ENCODE measurements at regions not wholly inside any gene's neighbourhood (a gene's known extent, or its start where the extent isn't known, plus 50 kb on each side); places are given as distances from the start of the nearest gene placed in this dataset.
"Not testable (repeated sequence)": the region's sequence is repeated elsewhere in the genome, so short reads cannot be mapped to it uniquely, and the experiment has no call there.

- ATAC-seq (no peak), DNase-seq (no peak)
- Mint-ChIP-seq H3K27me3 (no peaks in the 10 kb centered on the region), H3K27ac (no peak overlapping the region), H3K4me3 (peak overlapping the region; percentile 100), H3K4me1 (peaks cover 55% of the 10 kb centered on the region), H3K9me3 (no peaks in the 10 kb centered on the region)
Observed at GRCh38 chr5:42989190-42989589, 50.9 kb downstream of the ANXA2R start.

DNA sequence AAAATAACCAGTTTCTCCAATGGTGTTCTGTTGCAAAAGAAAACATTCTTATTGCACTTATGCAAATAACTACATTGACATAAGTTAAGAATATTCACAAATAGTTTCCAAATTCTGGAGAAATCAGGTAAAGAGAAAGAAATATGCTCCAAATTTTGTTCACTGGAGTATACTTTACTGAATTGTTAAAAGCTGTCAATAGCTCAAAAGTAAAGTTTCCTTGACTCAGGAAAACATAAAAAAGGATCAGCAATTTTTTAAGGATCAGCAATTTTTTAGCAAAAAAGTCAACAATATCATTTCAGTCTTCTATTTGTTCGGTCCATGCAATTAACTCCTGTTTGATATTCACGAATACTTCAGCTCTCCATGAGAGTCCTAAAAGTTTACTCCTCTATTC, 51.6 kb downstream of the ANXA2R start:
- no peak overlapping the region for H3K27ac Mint-ChIP-seq
- ATAC-seq (no peak), DNase-seq (no peak)
- peaks cover 55% of the 10 kb centered on the region for H3K4me1 Mint-ChIP-seq
- peak overlapping the region; percentile 100 for H3K4me3 Mint-ChIP-seq
- no peaks in the 10 kb centered on the region for H3K27me3 Mint-ChIP-seq
- no peaks in the 10 kb centered on the region for H3K9me3 Mint-ChIP-seq

- no peak for DNase-seq
- peaks cover 58% of the 10 kb centered on the region for H3K4me1 Mint-ChIP-seq
Observed at GRCh38 chr5:42985129-42986037, 54.7 kb downstream of the ANXA2R start.

GRCh38 chr5:42984307-42984706, 55.8 kb downstream of the ANXA2R start:
- ATAC-seq, result no peak
- H3K27ac Mint-ChIP-seq, result no peak overlapping the region
- no peaks in the 10 kb centered on the region for H3K27me3 Mint-ChIP-seq
- peaks cover 47% of the 10 kb centered on the region for H3K4me1 Mint-ChIP-seq
- no peak overlapping the region for H3K4me3 Mint-ChIP-seq
- H3K9me3 Mint-ChIP-seq, result no peaks in the 10 kb centered on the region
- no peak for DNase-seq

More at GRCh38 chr5:42985129-42986037, 54.7 kb downstream of the ANXA2R start:
- H3K27ac Mint-ChIP-seq, result peak overlapping the region in 1 of 2 donors; percentile 1
- no peak for ATAC-seq
- H3K9me3 Mint-ChIP-seq, result no peaks in the 10 kb centered on the region
- no peaks in the 10 kb centered on the region for H3K27me3 Mint-ChIP-seq
- no peak overlapping the region for H3K4me3 Mint-ChIP-seq

DNA sequence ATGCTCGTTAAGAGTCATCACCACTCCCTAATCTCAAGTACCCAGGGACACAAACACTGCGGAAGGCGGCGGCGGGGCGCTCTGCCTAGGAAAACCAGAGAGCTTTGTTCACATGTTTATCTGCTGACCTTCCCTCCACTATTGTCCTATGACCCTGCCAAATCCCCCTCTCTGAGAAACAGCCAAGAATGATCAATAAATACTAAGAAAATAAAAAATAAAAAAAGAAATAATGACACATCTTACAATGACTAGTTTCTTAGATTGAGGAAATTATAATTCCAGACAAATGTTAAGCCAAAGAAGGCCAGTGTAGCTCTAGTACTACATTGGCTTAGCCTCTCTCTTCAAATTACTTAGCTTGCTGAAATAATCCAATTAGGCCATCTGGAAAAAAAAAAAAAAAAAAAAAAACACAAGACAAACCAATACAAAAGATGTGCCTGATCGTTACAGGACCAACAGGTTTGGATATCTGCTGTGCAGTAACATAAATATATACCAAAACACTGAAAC, 58.0 kb downstream of the ANXA2R start:
- H3K4me1 Mint-ChIP-seq, result peaks cover 28% of the 10 kb centered on the region
- DNase-seq (no peak), ATAC-seq (no peak)
- no peak overlapping the region for H3K4me3 Mint-ChIP-seq
- no peaks in the 10 kb centered on the region for H3K9me3 Mint-ChIP-seq
- no peak overlapping the region for H3K27ac Mint-ChIP-seq
- H3K27me3 Mint-ChIP-seq, result no peaks in the 10 kb centered on the region

GRCh38 chr5:42981417-42982106, 58.6 kb downstream of the ANXA2R start:
- H3K27ac Mint-ChIP-seq, H3K27me3 Mint-ChIP-seq, H3K4me3 Mint-ChIP-seq, DNase-seq, H3K9me3 Mint-ChIP-seq, ATAC-seq: not testable (repeated sequence)
- peaks cover 22% of the 10 kb centered on the region for H3K4me1 Mint-ChIP-seq

- not testable (repeated sequence) for DNase-seq, H3K9me3 Mint-ChIP-seq, ATAC-seq, H3K27ac Mint-ChIP-seq, H3K4me3 Mint-ChIP-seq, H3K27me3 Mint-ChIP-seq
- peaks cover 17% of the 10 kb centered on the region for H3K4me1 Mint-ChIP-seq
Observed at GRCh38 chr5:42981015-42981414, 59.1 kb downstream of the ANXA2R start.

DNA sequence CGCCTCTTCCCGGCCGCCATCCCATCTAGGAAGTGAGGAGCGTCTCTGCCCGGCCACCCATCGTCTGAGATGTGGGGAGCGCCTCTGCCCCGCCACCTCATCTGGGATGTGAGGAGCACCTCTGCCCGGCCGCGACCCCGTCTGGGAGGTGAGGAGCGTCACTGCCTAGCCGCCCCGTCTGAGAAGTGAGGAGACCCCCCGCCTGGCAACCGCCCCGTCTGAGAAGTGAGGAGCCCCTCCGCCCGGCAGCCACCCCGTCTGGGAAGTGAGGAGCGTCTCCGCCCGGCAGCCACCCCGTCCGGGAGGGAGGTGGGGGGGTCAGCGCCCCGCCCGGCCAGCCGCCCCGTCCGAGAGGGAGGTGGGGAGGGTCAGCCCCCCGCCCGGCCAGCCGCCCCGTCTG, 59.7 kb downstream of the ANXA2R start:
- H3K27me3 Mint-ChIP-seq, H3K4me3 Mint-ChIP-seq, H3K9me3 Mint-ChIP-seq, ATAC-seq, H3K27ac Mint-ChIP-seq, DNase-seq: not testable (repeated sequence)
- H3K4me1 Mint-ChIP-seq, result peaks cover 10% of the 10 kb centered on the region

DNA sequence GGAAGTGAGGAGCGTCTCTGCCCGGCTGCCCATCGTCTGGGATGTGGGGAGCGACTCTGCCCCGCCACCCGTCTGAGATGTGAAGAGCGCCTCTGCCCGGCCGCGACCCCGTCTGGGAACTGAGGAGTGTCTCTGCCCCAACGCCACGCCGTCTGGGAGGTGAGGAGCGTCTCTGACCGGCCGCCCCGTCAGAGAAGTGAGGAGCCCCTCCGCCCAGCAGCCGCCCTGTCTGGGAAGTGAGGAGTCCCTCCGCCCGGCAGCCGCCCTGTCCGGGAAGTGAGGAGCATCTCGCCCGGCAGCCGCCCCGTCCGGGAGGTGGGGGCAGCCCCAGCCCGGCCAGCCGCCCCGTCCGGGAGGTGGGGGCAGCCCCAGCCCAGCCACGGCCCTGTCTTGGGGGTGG, 60.9 kb downstream of the ANXA2R start:
- not testable (repeated sequence) for H3K27ac Mint-ChIP-seq, DNase-seq, H3K9me3 Mint-ChIP-seq, H3K4me3 Mint-ChIP-seq, H3K27me3 Mint-ChIP-seq
- peaks cover 12% of the 10 kb centered on the region for H3K4me1 Mint-ChIP-seq
- peak; percentile 63 for ATAC-seq

GRCh38 chr5:42974536-42974935, 65.6 kb downstream of the ANXA2R start:
- Mint-ChIP-seq H3K27me3 (no peaks in the 10 kb centered on the region), H3K9me3 (no peaks in the 10 kb centered on the region), H3K4me1 (peaks cover 6% of the 10 kb centered on the region), H3K4me3 (no peak overlapping the region), H3K27ac (no peak overlapping the region)
- DNase-seq, result no peak
- ATAC-seq, result no peak

- peaks cover 13% of the 10 kb centered on the region for H3K4me1 Mint-ChIP-seq
- no peaks in the 10 kb centered on the region for H3K27me3 Mint-ChIP-seq
- H3K9me3 Mint-ChIP-seq, result no peaks in the 10 kb centered on the region
- DNase-seq (no peak), ATAC-seq (no peak)
- H3K27ac Mint-ChIP-seq, result no peak overlapping the region
- no peak overlapping the region for H3K4me3 Mint-ChIP-seq
Observed at GRCh38 chr5:42970636-42971559, 69.2 kb downstream of the ANXA2R start.

DNA sequence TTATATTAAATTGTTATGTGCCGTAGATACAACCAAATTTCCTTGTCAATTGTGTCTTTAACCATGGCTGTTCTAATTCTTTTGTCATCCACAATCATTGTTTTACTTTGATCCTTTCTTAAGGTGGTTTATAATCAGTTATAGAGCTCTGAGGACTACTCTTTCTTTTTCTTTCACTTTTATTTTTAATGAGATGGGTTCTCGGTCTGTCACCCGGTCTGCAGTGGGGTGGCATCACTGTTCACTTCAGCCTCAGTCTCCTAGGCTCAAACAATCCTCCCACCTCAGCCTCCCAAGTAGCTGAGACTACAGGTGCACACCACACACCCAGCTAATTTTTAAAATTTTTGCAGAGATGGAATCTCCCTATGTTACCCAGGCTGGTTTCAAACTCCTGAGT, 74.2 kb downstream of the ANXA2R start:
- no peak for ATAC-seq
- H3K27ac Mint-ChIP-seq, result peak overlapping the region; percentile 61 to 75
- H3K9me3 Mint-ChIP-seq, result no peaks in the 10 kb centered on the region
- H3K27me3 Mint-ChIP-seq, result no peaks in the 10 kb centered on the region
- no peak for DNase-seq
- H3K4me3 Mint-ChIP-seq, result peak overlapping the region in 1 of 2 donors; percentile 49
- peaks cover 16% of the 10 kb centered on the region for H3K4me1 Mint-ChIP-seq

- DNase-seq (no peak), ATAC-seq (no peak)
- no peak overlapping the region for H3K27ac Mint-ChIP-seq
- H3K9me3 Mint-ChIP-seq, result no peaks in the 10 kb centered on the region
- H3K4me1 Mint-ChIP-seq, result peaks cover 16% of the 10 kb centered on the region
- no peaks in the 10 kb centered on the region for H3K27me3 Mint-ChIP-seq
- no peak overlapping the region for H3K4me3 Mint-ChIP-seq
Observed at GRCh38 chr5:42963412-42963811, 76.7 kb downstream of the ANXA2R start.

GRCh38 chr5:42962124-42962523, 78.0 kb downstream of the ANXA2R start:
- Mint-ChIP-seq H3K4me3 (no peak overlapping the region), H3K9me3 (no peaks in the 10 kb centered on the region), H3K4me1 (peaks cover 16% of the 10 kb centered on the region), H3K27ac (peak overlapping the region in 1 of 2 donors; percentile 7), H3K27me3 (no peaks in the 10 kb centered on the region)
- no peak for ATAC-seq
- DNase-seq, result no peak

GRCh38 chr5:42960506-42960905, 79.6 kb downstream of the ANXA2R start:
- Mint-ChIP-seq H3K9me3 (no peaks in the 10 kb centered on the region), H3K4me3 (no peak overlapping the region), H3K4me1 (peaks cover 6% of the 10 kb centered on the region), H3K27me3 (no peaks in the 10 kb centered on the region), H3K27ac (peak overlapping the region in 1 of 2 donors; percentile 79)
- ATAC-seq, result no peak
- no peak for DNase-seq
